ENCODE measurements at regions not wholly inside any gene's neighbourhood (a gene's known extent, or its start where the extent isn't known, plus 50 kb on each side); places are given as distances from the start of the nearest gene placed in this dataset.

GRCh38 chr13:65401315-65401714 is 1828.8 kb downstream of the PCDH9 start:
- Histone ChIP-seq H3K27ac (ENCODE audit: low read depth, low read length) (no peak overlapping the region), H3K4me3 (ENCODE audit: insufficient read depth, low read depth, low read length) (no peak overlapping the region), H3K4me2 (ENCODE audit: low read length) (no peak overlapping the region), H3K36me3 (ENCODE audit: insufficient read depth, low read length) (no peaks in the 10 kb centered on the region), H4K20me1 (ENCODE audit: insufficient read depth, low read length) (no peaks in the 10 kb centered on the region), H2AFZ (ENCODE audit: low read depth, low read length) (no peak overlapping the region), H3K9ac (ENCODE audit: low read length) (no peak overlapping the region), H3K79me2 (ENCODE audit: insufficient read depth, low read length) (no peaks in the 10 kb centered on the region), H3K27me3 (ENCODE audit: insufficient read depth, low read length) (no peaks in the 10 kb centered on the region), H3K4me1 (ENCODE audit: insufficient read depth, low read length) (no peaks in the 10 kb centered on the region), H3K9me3 (ENCODE audit: insufficient read depth, low read depth, low read length) (no peaks in the 10 kb centered on the region)
- no peaks in the 10 kb centered on the region for H3K4me1 Mint-ChIP-seq (ENCODE audit: low read depth, unreplicated experiment)
- H3K36me3 Mint-ChIP-seq (ENCODE audit: low read depth, unreplicated experiment), result no peaks in the 10 kb centered on the region
- no peak overlapping the region for H3K27ac Mint-ChIP-seq (ENCODE audit: unreplicated experiment)
- no peaks in the 10 kb centered on the region for H3K27me3 Mint-ChIP-seq (ENCODE audit: low read depth, unreplicated experiment)
- TF ChIP-seq CTCF (IDR thresholded peaks at IDR 0.05; ENCODE audit: insufficient read depth, low read depth, low read length), result no peak
- no peak for TF ChIP-seq EZH2 (IDR thresholded peaks at IDR 0.05; ENCODE audit: insufficient read depth, low read length)
- no peaks in the 10 kb centered on the region for H3K9me3 Mint-ChIP-seq (ENCODE audit: unreplicated experiment)
- no peak for DNase-seq (ENCODE audit: low read depth)
- no peak overlapping the region for H3K4me3 Mint-ChIP-seq (ENCODE audit: unreplicated experiment)
- FAIRE-seq, result no peak

GRCh38 chr13:65400702-65401101 is 1829.4 kb downstream of the PCDH9 start:
- Mint-ChIP-seq H3K4me1 (ENCODE audit: low read depth, unreplicated experiment) (no peaks in the 10 kb centered on the region), H3K27me3 (ENCODE audit: low read depth, unreplicated experiment) (no peaks in the 10 kb centered on the region), H3K36me3 (ENCODE audit: low read depth, unreplicated experiment) (no peaks in the 10 kb centered on the region), H3K9me3 (ENCODE audit: unreplicated experiment) (no peaks in the 10 kb centered on the region), H3K27ac (ENCODE audit: unreplicated experiment) (no peak overlapping the region), H3K4me3 (ENCODE audit: unreplicated experiment) (no peak overlapping the region)
- Histone ChIP-seq H3K27me3 (ENCODE audit: insufficient read depth, low read length) (no peaks in the 10 kb centered on the region), H3K9ac (ENCODE audit: low read length) (no peak overlapping the region), H3K36me3 (ENCODE audit: insufficient read depth, low read length) (no peaks in the 10 kb centered on the region), H3K79me2 (ENCODE audit: insufficient read depth, low read length) (no peaks in the 10 kb centered on the region), H3K4me2 (ENCODE audit: low read length) (no peak overlapping the region), H3K9me3 (ENCODE audit: insufficient read depth, low read depth, low read length) (no peaks in the 10 kb centered on the region), H3K4me1 (ENCODE audit: insufficient read depth, low read length) (no peaks in the 10 kb centered on the region), H2AFZ (ENCODE audit: low read depth, low read length) (no peak overlapping the region), H3K4me3 (ENCODE audit: insufficient read depth, low read depth, low read length) (no peak overlapping the region), H4K20me1 (ENCODE audit: insufficient read depth, low read length) (no peaks in the 10 kb centered on the region), H3K27ac (ENCODE audit: low read depth, low read length) (no peak overlapping the region)
- TF ChIP-seq CTCF (IDR thresholded peaks at IDR 0.05; ENCODE audit: insufficient read depth, low read depth, low read length) (no peak), EZH2 (IDR thresholded peaks at IDR 0.05; ENCODE audit: insufficient read depth, low read length) (no peak)
- no peak for FAIRE-seq
- DNase-seq (ENCODE audit: low read depth), result no peak

- DNase-seq (ENCODE audit: low read depth) (no peak), FAIRE-seq (no peak)
- no peak overlapping the region for H3K4me3 Mint-ChIP-seq (ENCODE audit: unreplicated experiment)
- Histone ChIP-seq H3K4me2 (ENCODE audit: low read length) (no peak overlapping the region), H3K27me3 (ENCODE audit: insufficient read depth, low read length) (no peaks in the 10 kb centered on the region), H3K4me1 (ENCODE audit: insufficient read depth, low read length) (no peaks in the 10 kb centered on the region), H3K79me2 (ENCODE audit: insufficient read depth, low read length) (no peaks in the 10 kb centered on the region), H3K9ac (ENCODE audit: low read length) (no peak overlapping the region), H2AFZ (ENCODE audit: low read depth, low read length) (no peak overlapping the region), H3K4me3 (ENCODE audit: insufficient read depth, low read depth, low read length) (no peak overlapping the region), H4K20me1 (ENCODE audit: insufficient read depth, low read length) (no peaks in the 10 kb centered on the region), H3K9me3 (ENCODE audit: insufficient read depth, low read depth, low read length) (peaks cover 2% of the 10 kb centered on the region), H3K27ac (ENCODE audit: low read depth, low read length) (no peak overlapping the region), H3K36me3 (ENCODE audit: insufficient read depth, low read length) (no peaks in the 10 kb centered on the region)
- no peak overlapping the region for H3K27ac Mint-ChIP-seq (ENCODE audit: unreplicated experiment)
- H3K27me3 Mint-ChIP-seq (ENCODE audit: low read depth, unreplicated experiment), result no peaks in the 10 kb centered on the region
- TF ChIP-seq EZH2 (IDR thresholded peaks at IDR 0.05; ENCODE audit: insufficient read depth, low read length), result no peak
- no peak for TF ChIP-seq CTCF (IDR thresholded peaks at IDR 0.05; ENCODE audit: insufficient read depth, low read depth, low read length)
- H3K9me3 Mint-ChIP-seq (ENCODE audit: unreplicated experiment), result peaks cover 11% of the 10 kb centered on the region
- H3K36me3 Mint-ChIP-seq (ENCODE audit: low read depth, unreplicated experiment), result no peaks in the 10 kb centered on the region
- no peaks in the 10 kb centered on the region for H3K4me1 Mint-ChIP-seq (ENCODE audit: low read depth, unreplicated experiment)
Observed at GRCh38 chr13:65387743-65388347, 1842.3 kb downstream of the PCDH9 start.

Measured in astrocyte (in vitro differentiated cells and primary cell).